HUDEP-2 (cell line): ENCODE measurements at regions not wholly inside any gene's neighbourhood (a gene's known extent, or its start where the extent isn't known, plus 50 kb on each side); places are given as distances from the start of the nearest gene placed in this dataset.

Experiments used
- DNase-seq, 76 experiments: peaks; one replicate each; lab custom pipeline; 2025; ENCODE audit not compliant: unreplicated experiment in 76 of 76; lab: John Stamatoyannopoulos, UW

- no peak for DNase-seq
Observed at GRCh38 chr10:14468023-14468441, 137.3 kb upstream of the FRMD4A start.

GRCh38 chr10:14466257-14466656 lies 135.5 kb upstream of the FRMD4A start:
- DNase-seq, result no peak

DNA sequence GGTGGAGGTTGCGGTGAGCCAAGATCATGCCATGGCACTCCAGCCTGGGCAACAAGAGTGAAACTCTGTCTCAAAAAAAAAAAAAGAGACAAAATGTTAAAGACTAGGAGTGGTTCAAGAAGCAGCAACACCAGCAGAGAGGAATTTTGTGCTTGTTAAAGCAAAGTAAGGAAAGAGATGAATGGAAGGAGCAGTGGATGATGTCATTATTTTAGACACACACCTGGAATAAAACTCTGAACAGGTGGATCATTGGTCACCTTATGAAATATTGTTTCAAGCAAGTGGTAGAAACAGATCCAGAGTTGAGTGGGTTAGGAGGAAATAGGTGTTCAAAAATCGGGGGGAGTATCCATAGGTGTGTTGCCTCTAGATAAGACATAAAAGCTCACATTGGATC lies 129.7 kb upstream of the FRMD4A start:
- no peak for DNase-seq

DNA sequence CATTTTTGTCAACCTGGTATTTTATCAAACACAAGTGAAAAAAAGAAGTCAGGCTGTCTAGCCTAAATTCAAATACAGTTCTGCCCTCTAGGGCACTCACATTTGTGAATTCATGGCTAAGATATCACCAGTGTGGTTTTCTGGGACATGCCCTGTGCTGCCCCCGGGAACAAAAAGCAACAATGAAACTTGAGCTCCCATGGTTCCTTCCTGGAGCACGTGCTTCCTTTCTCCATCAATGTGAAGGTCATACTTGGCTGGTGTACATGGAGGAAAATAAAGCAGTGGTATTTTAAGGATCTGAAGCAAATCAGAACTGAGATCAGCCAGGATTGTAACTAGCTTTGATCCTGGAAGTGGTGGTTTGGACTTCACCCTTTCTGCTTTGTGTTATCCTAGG lies 128.9 kb upstream of the FRMD4A start:
- no peak for DNase-seq

GRCh38 chr10:14456870-14457266 lies 126.1 kb upstream of the FRMD4A start:
- DNase-seq, result no peak

GRCh38 chr10:14456218-14456869 lies 125.6 kb upstream of the FRMD4A start:
- DNase-seq, result no peak

DNA sequence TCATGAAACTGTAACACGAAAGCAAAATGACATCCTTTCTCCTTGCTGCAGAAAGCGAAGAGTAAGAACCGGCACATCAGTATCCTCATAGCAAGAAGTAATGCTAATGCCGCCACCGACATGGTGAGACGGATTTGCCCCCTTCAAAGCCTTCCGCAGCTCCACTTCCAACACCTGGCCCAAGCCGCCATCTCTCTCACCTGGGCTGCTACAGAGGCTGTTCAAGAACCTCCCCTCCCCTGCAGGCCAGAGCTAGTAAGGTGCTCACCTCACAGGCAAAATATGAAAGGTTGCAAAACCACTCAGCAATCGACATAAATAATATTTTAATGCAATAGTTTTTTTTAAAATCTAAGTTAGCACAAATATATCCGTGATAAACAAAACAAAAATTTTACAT lies 123.9 kb upstream of the FRMD4A start:
- no peak for DNase-seq

GRCh38 chr10:14454206-14454605 lies 123.5 kb upstream of the FRMD4A start:
- DNase-seq, result no peak

- DNase-seq, result no peak
Observed at GRCh38 chr10:14453593-14453992, 122.9 kb upstream of the FRMD4A start.

DNA sequence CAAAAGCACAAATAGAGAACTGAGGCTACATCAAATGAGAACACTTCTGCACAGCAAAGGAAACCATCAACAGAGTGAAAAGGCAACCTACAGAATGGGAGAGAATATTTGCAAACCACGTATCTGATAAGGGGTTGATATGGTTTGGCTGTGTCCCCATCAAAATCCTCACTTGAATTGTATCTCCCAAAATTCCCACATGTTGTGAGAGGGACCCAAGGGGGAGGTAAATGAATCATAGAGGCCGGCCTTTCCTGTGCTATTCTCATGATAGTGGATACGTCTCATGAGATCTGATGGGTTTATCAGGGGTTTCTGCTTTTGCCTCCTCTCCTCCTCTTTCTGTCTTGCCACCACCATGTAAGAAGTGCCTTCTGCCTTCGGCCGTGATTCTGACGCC lies 120.6 kb upstream of the FRMD4A start:
- no peak for DNase-seq

GRCh38 chr10:14450041-14450491 lies 119.3 kb upstream of the FRMD4A start:
- no peak for DNase-seq

- no peak for DNase-seq
Observed at GRCh38 chr10:14449293-14449815, 118.6 kb upstream of the FRMD4A start.

DNA sequence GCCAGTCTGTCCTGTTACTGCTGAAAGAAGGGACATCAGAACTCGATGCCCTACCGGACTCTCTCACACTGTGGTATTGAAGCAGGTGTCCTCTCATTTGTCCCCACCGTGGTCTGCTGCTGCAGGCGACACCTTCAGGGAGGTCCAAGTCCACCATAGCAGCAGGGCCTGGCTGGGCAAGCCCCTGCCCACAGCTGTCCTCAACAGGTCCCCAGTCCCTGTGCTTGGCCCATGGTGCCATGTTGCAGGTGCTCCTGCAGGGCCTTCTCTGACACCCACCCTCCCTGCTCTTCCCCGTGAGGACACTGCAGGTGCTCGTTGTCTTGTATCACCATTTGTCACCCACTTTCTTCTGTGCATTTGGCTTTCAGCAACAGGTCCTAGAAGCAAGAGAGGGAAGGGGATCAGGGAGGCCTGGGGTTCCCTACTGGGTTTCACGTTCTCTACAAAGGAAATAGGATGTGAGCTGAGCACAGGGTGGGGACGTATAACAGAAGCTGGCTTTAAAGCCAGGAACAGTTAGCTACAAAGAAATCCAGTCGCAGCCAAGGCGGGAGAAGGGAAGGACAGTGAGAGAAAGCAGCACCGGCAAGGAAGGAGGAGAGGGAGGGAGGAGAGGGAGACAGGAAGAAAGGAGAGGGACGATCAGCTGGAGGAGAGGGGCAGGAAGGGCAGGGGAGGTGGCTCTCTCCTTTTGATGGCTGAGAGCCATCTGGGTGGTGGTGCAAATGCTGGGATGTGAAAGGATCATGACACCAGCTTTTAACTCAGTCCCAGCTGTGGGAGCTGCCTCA lies 117.7 kb upstream of the FRMD4A start:
- DNase-seq, result no peak

- DNase-seq, result no peak
Observed at GRCh38 chr10:14447094-14447839, 116.5 kb upstream of the FRMD4A start.

DNA sequence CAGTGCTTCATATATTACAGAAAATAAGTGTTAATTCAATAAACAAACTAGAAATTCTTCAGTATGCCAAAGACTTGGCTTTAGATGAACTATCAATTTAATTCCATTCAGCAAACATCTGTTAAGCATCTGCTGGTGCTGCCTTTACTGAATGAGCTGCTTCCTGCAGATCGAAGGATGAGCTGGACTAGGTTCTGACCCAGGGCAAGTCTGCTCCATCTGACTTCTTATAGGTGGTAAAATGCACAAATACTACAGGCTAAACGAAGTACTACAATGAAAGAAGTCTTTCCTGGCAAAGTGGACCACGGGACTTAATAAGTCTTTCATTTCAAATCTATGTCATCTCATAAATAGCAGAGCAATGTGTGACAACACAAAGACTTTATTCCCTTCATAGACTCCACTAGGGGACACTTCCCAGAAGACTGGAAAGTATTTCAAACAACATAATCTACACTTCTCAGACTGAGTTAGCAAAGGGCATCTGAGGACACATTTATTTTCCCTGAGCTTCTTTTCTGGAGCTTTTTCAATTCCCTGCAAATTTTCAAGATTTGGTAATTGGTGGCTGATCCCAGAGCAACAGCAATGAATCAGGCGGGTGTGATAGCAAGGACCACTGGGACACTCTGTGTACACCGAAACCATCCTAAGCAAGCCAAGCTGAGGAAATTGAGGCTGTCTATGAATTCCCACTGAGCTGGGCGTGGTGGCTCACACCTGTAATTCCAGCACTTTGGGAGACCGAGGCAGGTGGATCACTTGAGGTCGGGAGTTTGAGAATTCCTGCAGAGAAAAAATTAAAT lies 108.9 kb upstream of the FRMD4A start:
- DNase-seq, result no peak

GRCh38 chr10:14438576-14438975 lies 107.9 kb upstream of the FRMD4A start:
- DNase-seq, result no peak

DNA sequence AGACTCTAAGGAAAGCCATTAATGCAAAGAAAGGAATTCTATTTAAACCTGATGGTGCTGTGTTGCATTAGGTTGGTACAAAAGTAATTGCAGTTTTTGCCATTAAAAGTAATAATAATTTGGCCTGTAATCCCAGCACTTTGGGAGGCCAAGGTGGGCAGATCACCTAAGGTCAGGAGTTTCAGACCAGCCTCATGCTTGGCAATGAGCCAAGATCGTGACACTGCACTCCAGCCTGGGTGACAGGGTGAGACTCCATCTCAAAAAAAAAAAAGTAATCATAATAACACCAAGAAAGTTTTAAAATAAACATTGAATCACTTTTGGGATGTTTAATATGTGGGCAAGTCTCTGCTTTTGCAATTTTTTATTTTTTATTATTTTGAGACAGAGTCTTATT lies 107.3 kb upstream of the FRMD4A start:
- DNase-seq, result peak in 5 of 76 experiments; percentile 0 to 1 (median 1)

DNA sequence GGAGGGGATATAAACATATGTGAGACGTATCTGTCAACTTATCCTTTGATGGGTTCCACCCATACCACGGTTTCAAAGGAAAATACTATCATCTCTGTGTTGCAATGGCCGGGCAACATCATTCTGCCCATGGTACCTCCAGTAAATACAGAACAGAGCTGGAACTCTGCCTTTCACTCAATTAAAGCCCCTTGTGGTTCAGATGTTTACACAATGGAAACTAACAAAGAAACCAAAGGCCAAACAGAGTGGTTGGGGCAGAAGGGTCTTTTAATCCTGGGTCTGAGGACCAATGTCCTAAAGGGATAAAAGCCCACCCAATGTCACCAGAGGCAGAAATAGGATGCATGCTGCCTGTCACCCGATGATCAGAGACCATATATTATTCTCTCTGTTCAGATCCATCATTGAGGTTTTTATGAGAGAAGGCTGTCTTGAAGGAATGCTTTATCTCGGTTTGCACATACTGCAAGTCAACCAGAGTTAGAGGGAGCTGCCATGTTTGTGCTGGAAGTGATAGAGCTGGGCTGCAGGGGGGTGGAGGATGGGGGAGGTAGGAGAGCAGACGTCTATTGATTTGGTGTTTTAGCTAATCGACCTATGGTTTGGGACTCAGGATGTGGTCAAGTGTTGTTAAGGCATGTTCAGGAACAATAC lies 105.4 kb upstream of the FRMD4A start:
- DNase-seq, result no peak

DNA sequence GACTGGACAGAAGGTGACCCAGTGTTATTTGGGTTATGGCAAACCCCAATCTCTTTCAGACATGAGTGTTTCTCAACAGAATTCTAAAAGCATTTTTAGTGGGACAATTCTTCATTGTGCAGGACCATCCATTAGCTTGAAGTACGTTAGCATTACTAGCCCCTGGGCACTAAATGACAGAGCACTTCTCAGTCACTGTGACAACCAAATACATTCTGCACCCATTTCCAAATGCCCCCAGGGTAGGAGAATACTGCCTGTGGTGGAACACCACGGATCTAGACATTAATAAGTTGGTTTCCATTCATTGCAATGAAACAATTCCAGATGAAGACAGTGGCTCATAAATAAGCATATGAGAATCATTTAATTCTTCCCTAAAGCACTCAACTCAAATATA lies 102.4 kb upstream of the FRMD4A start:
- DNase-seq, result no peak

GRCh38 chr10:14431868-14432267 lies 101.1 kb upstream of the FRMD4A start:
- no peak for DNase-seq
